Fibroblast of lung (primary cell): ENCODE measurements at regions not wholly inside any gene's neighbourhood (a gene's known extent, or its start where the extent isn't known, plus 50 kb on each side); places are given as distances from the start of the nearest gene placed in this dataset.
"Not testable (repeated sequence)": the region's sequence is repeated elsewhere in the genome, so short reads cannot be mapped to it uniquely, and the experiment has no call there.

Experiments used
- DNase-seq, 2 donors: peaks; one replicate each; pipeline versions ENCODE4 v3.0.0 to v3.0.0-alpha.2; 2010; ENCODE audit warnings: low read depth in 2 of 2
- H2AFZ ChIP-seq: 2 replicates; pipeline ENCODE4 v1.5.1; 2012; ENCODE audit warnings: low read length, control low read depth, inconsistent platforms
- H3K27ac ChIP-seq: 2 replicates; pipeline ENCODE4 v1.5.1; 2011; ENCODE audit warnings: low read length, control low read depth; ENCODE audit not compliant: insufficient read depth
- H3K27me3 ChIP-seq: 2 replicates; pipeline ENCODE4 v1.5.1; 2011; ENCODE audit warnings: mild to moderate bottlenecking, low read length; ENCODE audit not compliant: control insufficient read depth, insufficient read depth
- H3K36me3 ChIP-seq: 2 replicates; pipeline ENCODE4 v1.5.1; 2011; ENCODE audit warnings: low read length; ENCODE audit not compliant: control insufficient read depth, insufficient read depth
- H3K4me1 ChIP-seq: 2 replicates; pipeline ENCODE4 v1.5.1; 2011; ENCODE audit warnings: low read length; ENCODE audit not compliant: control insufficient read depth, insufficient read depth; ENCODE audit errors: extremely low read depth
- H3K4me2 ChIP-seq: 2 replicates; pipeline ENCODE4 v1.5.1; 2011; ENCODE audit warnings: low read length, control low read depth; ENCODE audit not compliant: insufficient read depth; ENCODE audit errors: extremely low read depth
- H3K4me3 ChIP-seq, 4 experiments: fragments of 200-600 bp in 1 of 4; sonication (generic) in 1 of 4; replicated peaks in 1 of 4; 2 replicates each; pipeline ENCODE4 v1.5.1; 2011 to 2016; ENCODE audit warnings: low read length in 4 of 4, low read depth in 3 of 4, mild to moderate bottlenecking in 3 of 4, control low read depth in 2 of 4, inconsistent platforms in 1 of 4, mixed read lengths in 1 of 4; ENCODE audit not compliant: insufficient read depth in 1 of 4; ENCODE audit errors: control extremely low read depth in 1 of 4
- H3K79me2 ChIP-seq: 2 replicates; pipeline ENCODE4 v1.5.1; 2012; ENCODE audit warnings: mild to moderate bottlenecking, low read length, inconsistent platforms; ENCODE audit not compliant: control insufficient read depth, insufficient read depth
- H3K9ac ChIP-seq: 2 replicates; pipeline ENCODE4 v1.5.1; 2011; ENCODE audit warnings: mild to moderate bottlenecking, low read length, control low read depth; ENCODE audit not compliant: insufficient read depth
- H3K9me3 ChIP-seq: 2 replicates; pipeline ENCODE4 v1.5.1; 2012; ENCODE audit warnings: low read depth, low read length; ENCODE audit not compliant: control insufficient read depth, insufficient read depth
- H4K20me1 ChIP-seq: 2 replicates; pipeline ENCODE4 v1.5.1; 2011; ENCODE audit warnings: low read length; ENCODE audit not compliant: control insufficient read depth, insufficient read depth; ENCODE audit errors: extremely low read depth
- CTCF ChIP-seq, 2 donors: IDR thresholded peaks in 1 of 2; conservative IDR thresholded peaks in 1 of 2; 1 replicate in 1 of 2; 2 replicates in 1 of 2; pipeline ENCODE4 v1.5.1; 2011 to 2012; ENCODE audit warnings: low read length in 2 of 2, control low read depth in 1 of 2, inconsistent platforms in 1 of 2, low read depth in 1 of 2, mild to moderate bottlenecking in 1 of 2
- EZH2 ChIP-seq: IDR thresholded peaks from 2 replicates; pipeline ENCODE4 v1.5.1; 2012; ENCODE audit warnings: low read length, control low read depth, mild to moderate bottlenecking; ENCODE audit errors: missing control alignments

- H2AFZ ChIP-seq: no peak overlapping the region
- H3K27ac ChIP-seq: no peak overlapping the region
- TF ChIP-seq EZH2: no peak
- TF ChIP-seq CTCF (conservative IDR thresholded peaks at IDR 0.05 in 1 of 2, IDR thresholded peaks at IDR 0.05 in 1 of 2; ENCODE audit: low read depth in 1 of 2, low read length in 2 of 2): no peak
- no peak overlapping the region for H3K4me3 ChIP-seq
- H3K36me3 ChIP-seq: no peaks in the 10 kb centered on the region
- no peaks in the 10 kb centered on the region for H3K4me1 ChIP-seq
- no peaks in the 10 kb centered on the region for H3K9me3 ChIP-seq
- H3K79me2 ChIP-seq: no peaks in the 10 kb centered on the region
- DNase-seq: peak in 1 of 2 donors; percentile 28
- H3K4me2 ChIP-seq: no peak overlapping the region
- no peaks in the 10 kb centered on the region for H4K20me1 ChIP-seq
- H3K9ac ChIP-seq: no peak overlapping the region
- no peaks in the 10 kb centered on the region for H3K27me3 ChIP-seq
Observed at GRCh38 chr13:99677116-99677951, 176.1 kb downstream of the TM9SF2 start.

GRCh38 chr13:99671746-99672145 lies 170.5 kb downstream of the TM9SF2 start:
- no peaks in the 10 kb centered on the region for H3K4me1 ChIP-seq
- H3K27me3 ChIP-seq: no peaks in the 10 kb centered on the region
- H3K4me3 ChIP-seq: no peak overlapping the region
- H3K36me3 ChIP-seq: no peaks in the 10 kb centered on the region
- H3K4me2 ChIP-seq: no peak overlapping the region
- DNase-seq: no peak
- no peak for TF ChIP-seq EZH2
- TF ChIP-seq CTCF (conservative IDR thresholded peaks at IDR 0.05 in 1 of 2, IDR thresholded peaks at IDR 0.05 in 1 of 2; ENCODE audit: low read depth in 1 of 2, low read length in 2 of 2): no peak
- no peaks in the 10 kb centered on the region for H3K79me2 ChIP-seq
- H3K9me3 ChIP-seq: no peaks in the 10 kb centered on the region
- H4K20me1 ChIP-seq: no peaks in the 10 kb centered on the region
- no peak overlapping the region for H3K27ac ChIP-seq
- no peak overlapping the region for H2AFZ ChIP-seq
- H3K9ac ChIP-seq: no peak overlapping the region

- not testable (repeated sequence) for H3K4me2 ChIP-seq, H2AFZ ChIP-seq, H3K4me3 ChIP-seq, H4K20me1 ChIP-seq, H3K27me3 ChIP-seq, H3K9ac ChIP-seq, H3K27ac ChIP-seq, H3K4me1 ChIP-seq, H3K79me2 ChIP-seq, H3K9me3 ChIP-seq, H3K36me3 ChIP-seq, DNase-seq
Observed at GRCh38 chr13:99669096-99669495, 167.8 kb downstream of the TM9SF2 start.
